Mucosa of rectum (tissue), 2 donors: ENCODE measurements at regions not wholly inside any gene's neighbourhood (a gene's known extent, or its start where the extent isn't known, plus 50 kb on each side); places are given as distances from the start of the nearest gene placed in this dataset.

Experiments
- H3K27ac ChIP-seq, 2 donors: one replicate each; pipeline ENCODE4 v1.7.0; 2013; ENCODE audit warnings: inconsistent platforms in 2 of 2, low read depth in 2 of 2, low read length in 2 of 2
- H3K27me3 ChIP-seq, 2 donors: one replicate each; pipeline ENCODE4 v1.7.0; 2013; ENCODE audit warnings: low read length in 2 of 2; ENCODE audit not compliant: control insufficient read depth in 2 of 2, insufficient read depth in 2 of 2
- H3K36me3 ChIP-seq, 2 donors: one replicate each; pipeline ENCODE4 v1.7.0; 2013; ENCODE audit warnings: low read length in 2 of 2; ENCODE audit not compliant: control insufficient read depth in 2 of 2, insufficient read depth in 2 of 2
- H3K4me1 ChIP-seq, 2 donors: one replicate each; pipeline ENCODE4 v1.7.0; 2013; ENCODE audit warnings: low read length in 2 of 2, mild to moderate bottlenecking in 1 of 2; ENCODE audit not compliant: control insufficient read depth in 2 of 2, insufficient read depth in 2 of 2
- H3K4me3 ChIP-seq, 2 donors: one replicate each; pipeline ENCODE4 v1.7.0; 2013; ENCODE audit warnings: low read length in 2 of 2
- H3K9ac ChIP-seq, 2 donors: one replicate each; pipeline ENCODE4 v1.7.0; 2013; ENCODE audit warnings: low read length in 2 of 2, low read depth in 1 of 2, mild to moderate bottlenecking in 1 of 2
- H3K9me3 ChIP-seq, 2 donors: one replicate each; pipeline ENCODE4 v1.7.0; 2013; ENCODE audit warnings: low read length in 2 of 2; ENCODE audit not compliant: control insufficient read depth in 2 of 2
- donor health status: healthy.
- donor health status: Normal muscosa, but diverticular disease.

DNA sequence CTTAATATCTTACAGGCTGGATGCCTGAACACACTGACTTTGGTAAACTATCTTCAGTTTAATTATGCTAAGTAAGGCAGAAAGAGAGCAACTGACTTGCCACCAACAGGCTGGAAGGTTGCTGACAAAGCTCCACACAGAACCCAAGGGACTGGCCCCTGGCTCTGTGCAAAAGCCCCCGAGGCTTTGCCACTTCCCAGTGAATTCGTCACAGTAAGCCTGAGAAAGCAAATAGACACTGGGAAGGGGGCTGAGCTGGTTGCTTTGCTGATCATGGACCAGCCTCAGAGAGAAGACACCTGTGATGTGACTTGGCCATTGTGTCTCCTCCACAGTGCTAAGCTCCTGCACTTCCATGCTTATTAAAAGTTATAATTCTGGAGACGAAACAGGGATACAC lies 91.7 kb downstream of the BLID start:
- no peak overlapping the region for H3K9ac ChIP-seq
- no peaks in the 10 kb centered on the region for H3K9me3 ChIP-seq
- no peak overlapping the region for H3K27ac ChIP-seq
- H3K36me3 ChIP-seq, result no peaks in the 10 kb centered on the region
- H3K27me3 ChIP-seq, result no peaks in the 10 kb centered on the region
- no peak overlapping the region for H3K4me3 ChIP-seq
- no peaks in the 10 kb centered on the region for H3K4me1 ChIP-seq

DNA sequence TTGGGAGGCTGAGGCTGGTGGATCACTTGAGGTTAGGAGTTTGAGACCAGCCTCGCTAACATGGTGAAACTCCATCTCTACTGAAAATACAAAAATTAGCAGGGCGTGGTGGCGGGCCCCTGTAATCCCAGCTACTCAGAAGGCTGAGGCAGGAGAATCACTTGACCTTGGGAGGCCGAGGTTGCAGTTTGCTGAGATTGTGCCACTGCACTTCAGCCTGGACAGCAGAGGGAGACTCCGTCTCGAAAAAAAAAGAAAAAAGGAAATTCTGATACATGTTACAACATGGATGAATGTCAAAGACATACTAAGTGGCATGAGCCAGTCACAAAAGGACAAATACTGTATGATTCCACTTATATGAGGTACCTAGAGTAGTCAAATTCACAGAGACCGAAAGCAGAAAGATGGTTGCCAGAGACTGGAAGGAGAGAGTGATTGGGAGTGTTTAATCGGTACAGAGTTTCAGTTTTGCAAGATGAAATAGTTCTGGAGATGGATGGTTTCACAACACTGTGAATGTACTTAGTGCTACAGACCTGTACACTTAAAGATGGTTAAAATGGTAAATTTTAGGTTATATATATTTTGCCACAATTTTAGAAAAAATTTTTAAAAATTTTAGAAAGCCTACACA lies 92.3 kb downstream of the BLID start:
- H3K9me3 ChIP-seq, result no peaks in the 10 kb centered on the region
- H3K27me3 ChIP-seq, result no peaks in the 10 kb centered on the region
- no peak overlapping the region for H3K27ac ChIP-seq
- no peaks in the 10 kb centered on the region for H3K4me1 ChIP-seq
- no peak overlapping the region for H3K9ac ChIP-seq
- no peaks in the 10 kb centered on the region for H3K36me3 ChIP-seq
- no peak overlapping the region for H3K4me3 ChIP-seq

DNA sequence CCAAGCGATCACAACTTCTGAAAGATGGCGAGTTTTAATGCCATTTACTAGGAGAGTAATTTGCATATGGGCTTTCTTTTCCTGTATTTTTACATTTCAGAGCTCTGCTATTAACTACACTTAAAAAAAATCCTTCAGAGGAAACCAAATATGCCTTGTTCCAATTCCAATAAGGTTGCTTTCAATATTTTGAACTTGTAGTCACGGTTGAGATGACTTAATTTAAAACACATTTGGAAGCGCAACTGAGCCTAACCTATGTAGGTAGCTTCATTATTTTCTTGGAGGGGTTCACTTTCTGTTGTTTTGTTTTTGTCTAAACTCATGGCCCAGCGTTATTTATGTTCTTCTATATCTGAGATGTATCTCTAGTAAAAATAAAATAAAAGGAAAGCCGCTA lies 93.4 kb downstream of the BLID start:
- Histone ChIP-seq H3K27me3 (no peaks in the 10 kb centered on the region), H3K36me3 (no peaks in the 10 kb centered on the region), H3K9me3 (no peaks in the 10 kb centered on the region), H3K9ac (no peak overlapping the region), H3K4me3 (no peak overlapping the region), H3K27ac (no peak overlapping the region), H3K4me1 (no peaks in the 10 kb centered on the region)

DNA sequence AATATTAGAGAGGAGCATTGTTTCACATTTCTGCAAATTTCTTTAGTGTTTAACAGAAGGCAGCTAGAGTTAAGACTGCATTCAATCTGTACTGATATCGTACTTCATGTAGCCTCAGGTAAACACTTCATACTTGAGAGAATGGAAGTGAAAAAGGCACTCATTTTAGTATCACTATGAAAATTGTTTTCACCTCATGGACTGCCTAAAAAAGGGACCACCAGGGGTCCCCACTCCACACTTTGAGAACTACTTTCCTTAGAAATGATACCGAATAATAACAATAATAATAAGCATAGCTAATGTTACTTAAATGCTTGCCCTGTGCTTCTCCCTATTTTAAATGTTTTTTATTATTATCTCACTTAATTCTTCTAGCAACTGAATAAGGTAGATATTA lies 95.1 kb downstream of the BLID start:
- Histone ChIP-seq H3K4me3 (no peak overlapping the region), H3K27ac (no peak overlapping the region), H3K36me3 (no peaks in the 10 kb centered on the region), H3K9me3 (no peaks in the 10 kb centered on the region), H3K4me1 (no peaks in the 10 kb centered on the region), H3K9ac (no peak overlapping the region), H3K27me3 (no peaks in the 10 kb centered on the region)

DNA sequence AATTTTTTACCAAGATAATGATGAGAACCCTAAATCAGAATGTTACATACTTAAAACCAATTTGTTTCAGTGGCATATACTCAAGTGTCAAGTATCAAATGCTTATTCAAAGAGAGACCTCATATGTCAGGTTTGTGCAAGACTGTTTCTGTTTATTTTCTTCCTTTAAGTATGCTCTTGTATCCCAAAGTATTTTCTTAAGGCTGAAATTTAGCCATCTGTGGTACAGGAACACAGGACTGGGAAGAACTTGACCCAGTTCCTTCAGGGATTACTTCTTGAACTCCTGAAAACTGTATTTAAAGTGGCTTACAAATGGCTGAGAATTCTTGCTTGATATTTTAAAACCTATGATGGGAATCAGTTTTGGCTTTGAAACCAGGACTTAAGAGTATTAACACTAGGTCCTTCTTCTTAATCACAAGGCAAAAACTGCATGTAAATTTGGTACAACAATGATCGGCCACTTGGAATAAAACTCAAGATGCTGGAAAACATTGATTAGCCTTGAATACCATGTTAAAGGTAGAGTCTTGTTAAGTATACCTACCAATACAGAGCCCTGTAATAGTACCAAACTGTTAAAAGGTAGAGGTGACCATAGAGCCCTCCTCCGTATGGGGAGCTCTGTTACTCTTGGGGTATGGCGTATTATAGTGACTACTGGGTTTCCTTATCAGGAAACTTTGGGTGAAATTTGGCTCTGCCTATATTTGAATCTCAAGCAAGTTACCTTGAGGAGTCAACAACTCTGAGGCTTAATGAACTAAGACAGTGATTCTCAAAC lies 95.9 kb downstream of the BLID start:
- Histone ChIP-seq H3K27ac (no peak overlapping the region), H3K9me3 (no peaks in the 10 kb centered on the region), H3K36me3 (no peaks in the 10 kb centered on the region), H3K4me3 (no peak overlapping the region), H3K4me1 (no peaks in the 10 kb centered on the region), H3K9ac (no peak overlapping the region), H3K27me3 (no peaks in the 10 kb centered on the region)

DNA sequence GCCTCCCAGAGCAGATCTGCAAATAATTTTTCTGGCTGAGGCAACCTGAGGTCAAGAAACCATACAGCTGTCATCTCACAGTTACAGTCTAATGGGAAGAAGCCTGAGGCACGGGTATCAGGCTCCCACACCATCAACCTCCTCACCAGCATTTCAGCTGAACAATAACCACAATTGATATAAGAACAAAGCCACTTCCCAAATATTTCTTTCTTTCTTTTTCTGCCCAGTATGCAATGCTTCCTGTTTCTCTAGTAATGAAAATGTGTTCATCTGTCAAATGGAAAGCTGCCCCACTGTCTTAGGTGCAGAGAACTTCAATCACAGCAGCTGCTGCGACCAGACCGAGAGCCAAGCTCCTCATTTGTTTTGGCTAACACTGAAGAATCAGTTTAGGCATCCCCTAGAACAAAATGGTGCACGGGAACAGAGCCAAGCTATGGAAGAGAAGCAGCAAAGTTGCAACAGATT lies 108.4 kb downstream of the BLID start:
- Histone ChIP-seq H3K9me3 (no peaks in the 10 kb centered on the region), H3K36me3 (no peaks in the 10 kb centered on the region), H3K9ac (no peak overlapping the region), H3K4me1 (no peaks in the 10 kb centered on the region), H3K4me3 (no peak overlapping the region), H3K27me3 (no peaks in the 10 kb centered on the region), H3K27ac (no peak overlapping the region)

DNA sequence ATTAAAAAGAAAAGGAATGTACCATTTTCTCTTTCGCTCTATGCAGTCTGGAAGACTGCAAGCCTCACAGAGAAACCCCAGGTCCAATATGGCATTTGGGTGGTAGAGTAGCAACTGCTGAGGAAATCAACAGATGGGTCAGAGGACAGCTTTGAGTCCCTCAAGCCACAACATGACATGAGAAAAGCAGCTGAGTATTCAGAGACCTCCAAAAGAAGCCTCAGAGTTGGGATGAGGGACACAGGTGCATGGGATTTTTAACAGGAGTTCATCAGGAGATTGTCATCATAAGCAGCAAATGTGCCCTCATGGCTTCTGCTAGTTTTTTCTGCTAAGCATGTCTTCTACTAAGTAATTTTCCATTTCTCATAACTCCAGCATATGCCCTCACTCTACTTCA lies 111.6 kb downstream of the BLID start:
- Histone ChIP-seq H3K9me3 (no peaks in the 10 kb centered on the region), H3K27me3 (no peaks in the 10 kb centered on the region), H3K36me3 (no peaks in the 10 kb centered on the region), H3K27ac (no peak overlapping the region), H3K4me1 (no peaks in the 10 kb centered on the region), H3K4me3 (no peak overlapping the region), H3K9ac (no peak overlapping the region)

DNA sequence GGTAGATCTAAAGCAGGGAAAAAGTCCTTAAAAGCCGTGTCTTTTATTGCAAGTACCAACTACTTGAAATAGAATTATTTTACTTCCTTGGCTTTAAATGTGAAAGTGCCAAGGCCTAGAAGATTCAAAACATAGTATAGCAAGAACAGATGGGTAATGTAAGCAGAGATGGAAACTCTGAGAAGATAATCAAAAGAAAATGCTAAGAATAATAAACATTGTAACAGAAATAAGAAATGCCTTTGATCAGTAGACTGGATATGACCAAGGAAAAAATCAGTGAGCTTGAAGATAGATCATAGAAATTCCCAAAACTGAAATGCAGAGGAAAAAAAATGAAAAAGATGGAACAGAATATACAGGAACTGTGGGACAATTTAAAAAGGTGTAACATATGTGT lies 113.1 kb downstream of the BLID start:
- no peaks in the 10 kb centered on the region for H3K9me3 ChIP-seq
- H3K9ac ChIP-seq, result no peak overlapping the region
- H3K4me3 ChIP-seq, result no peak overlapping the region
- no peaks in the 10 kb centered on the region for H3K4me1 ChIP-seq
- no peaks in the 10 kb centered on the region for H3K27me3 ChIP-seq
- H3K36me3 ChIP-seq, result no peaks in the 10 kb centered on the region
- H3K27ac ChIP-seq, result no peak overlapping the region

DNA sequence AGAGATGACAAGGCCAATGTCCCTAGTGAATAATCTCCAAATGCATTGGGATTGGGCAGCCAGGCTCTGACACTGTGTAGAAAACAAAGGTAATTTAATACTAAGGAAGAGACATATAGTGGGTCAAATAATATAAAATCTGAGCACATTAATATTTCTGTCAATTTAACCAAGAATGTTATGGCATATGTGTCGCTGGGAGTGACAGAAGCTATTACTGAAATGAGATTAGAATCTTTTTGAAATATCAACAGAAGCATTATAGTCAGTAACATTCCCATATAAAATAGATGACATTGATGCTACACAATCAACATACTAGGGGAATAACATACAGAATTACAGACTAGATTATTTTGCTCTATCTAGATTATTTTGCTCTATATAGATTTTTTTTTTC lies 114.0 kb downstream of the BLID start:
- Histone ChIP-seq H3K36me3 (no peaks in the 10 kb centered on the region), H3K27ac (no peak overlapping the region), H3K4me1 (no peaks in the 10 kb centered on the region), H3K27me3 (no peaks in the 10 kb centered on the region), H3K9me3 (no peaks in the 10 kb centered on the region), H3K9ac (no peak overlapping the region), H3K4me3 (no peak overlapping the region)

DNA sequence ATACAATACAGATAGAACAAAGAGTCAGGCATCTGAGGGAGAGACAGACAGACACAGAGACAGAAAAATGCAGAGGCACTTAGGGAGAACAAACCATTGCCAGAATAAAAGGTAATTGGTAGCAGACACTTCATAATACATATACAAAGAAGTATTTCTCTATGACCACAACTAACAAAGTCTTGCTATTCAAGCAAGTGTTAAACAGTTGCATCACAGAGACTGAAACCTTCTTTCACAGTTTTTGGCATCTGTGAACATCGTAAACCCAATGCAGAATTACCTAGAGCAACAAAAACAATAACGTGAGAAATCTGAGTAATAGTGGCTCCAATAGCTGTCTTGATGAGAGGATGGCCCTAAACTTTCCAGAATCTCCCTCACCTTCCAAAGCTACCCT lies 116.4 kb downstream of the BLID start:
- Histone ChIP-seq H3K4me1 (no peaks in the 10 kb centered on the region), H3K4me3 (no peak overlapping the region), H3K9me3 (no peaks in the 10 kb centered on the region), H3K27me3 (no peaks in the 10 kb centered on the region), H3K36me3 (no peaks in the 10 kb centered on the region), H3K27ac (no peak overlapping the region), H3K9ac (no peak overlapping the region)
